Activated CD4-positive, alpha-beta T cell treated with anti-CD3 and anti-CD28 coated beads for 24 hours (primary cell): ENCODE measurements at regions not wholly inside any gene's neighbourhood (a gene's known extent, or its start where the extent isn't known, plus 50 kb on each side); places are given as distances from the start of the nearest gene placed in this dataset.

Source experiments
- DNase-seq, 2 donors: peaks; one replicate each; pipeline ENCODE4 v3.0.0-alpha.2; 2020; ENCODE audit warnings: low read depth in 2 of 2

DNA sequence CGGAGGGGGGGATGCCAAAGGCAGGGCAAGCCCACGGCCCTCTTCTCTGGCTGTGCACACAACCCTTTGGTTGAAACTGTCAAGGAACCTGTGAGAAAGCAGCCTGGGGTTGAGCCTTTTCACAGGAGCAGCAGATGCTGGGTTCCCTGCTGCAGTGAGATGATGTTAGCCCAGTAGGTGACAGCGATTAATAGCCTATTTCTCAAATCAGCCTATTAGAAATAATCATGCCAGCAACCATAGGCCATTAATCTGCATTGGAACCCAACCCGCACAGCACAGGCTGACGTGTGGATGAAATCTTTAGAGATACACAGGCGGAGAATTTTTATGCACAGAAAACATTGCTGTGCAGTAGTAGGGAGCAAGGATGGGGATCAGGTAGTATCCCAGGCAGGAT, 637.5 kb downstream of the AJAP1 start:
- no peak for DNase-seq

GRCh38 chr1:5287178-5288150, 633.1 kb downstream of the AJAP1 start:
- no peak for DNase-seq

GRCh38 chr1:5286244-5286643, 631.8 kb downstream of the AJAP1 start:
- DNase-seq, result peak in 1 of 2 donors; percentile 20

DNA sequence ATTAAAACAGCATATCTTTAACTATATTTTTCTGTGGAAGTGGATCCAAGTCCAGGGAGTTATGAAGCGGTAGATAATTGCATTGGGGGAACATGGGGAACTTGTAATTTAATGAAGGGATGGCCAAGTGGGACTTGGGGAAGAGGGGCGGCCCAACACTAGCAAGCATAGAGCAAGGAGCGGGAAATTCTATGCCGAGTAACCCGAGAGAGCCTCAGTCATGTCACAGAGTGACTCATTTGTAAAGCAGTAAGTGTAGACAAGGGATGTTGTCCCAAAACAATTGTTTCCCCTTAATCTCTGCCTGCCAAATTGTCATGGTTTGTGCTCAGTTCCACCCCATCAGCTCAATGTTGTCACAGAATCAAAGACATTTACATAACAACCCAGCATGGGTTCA, 620.1 kb downstream of the AJAP1 start:
- DNase-seq, result no peak

GRCh38 chr1:5273280-5274003, 619.0 kb downstream of the AJAP1 start:
- DNase-seq, result no peak

- DNase-seq, result no peak
Observed at GRCh38 chr1:5272325-5272724, 617.9 kb downstream of the AJAP1 start.

DNA sequence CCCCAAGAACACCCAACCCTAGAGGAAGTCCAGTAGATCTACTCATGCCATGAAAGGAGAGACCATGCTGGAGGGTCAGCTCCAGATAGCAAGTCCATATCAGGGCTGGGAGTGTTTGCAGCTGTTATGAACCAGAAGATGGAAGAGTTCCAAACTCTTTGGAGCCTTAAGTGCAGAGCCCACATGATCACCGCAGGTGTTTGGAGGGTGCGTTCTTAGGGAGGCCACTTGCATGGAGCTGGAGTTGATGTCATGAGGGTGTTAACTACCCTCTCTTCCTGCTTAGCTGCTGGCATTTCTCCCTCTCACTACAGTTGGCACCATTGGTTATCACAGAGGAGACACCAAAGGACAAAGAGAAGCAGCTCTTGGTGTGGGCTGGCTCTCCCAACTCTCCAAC, 616.9 kb downstream of the AJAP1 start:
- no peak for DNase-seq

DNA sequence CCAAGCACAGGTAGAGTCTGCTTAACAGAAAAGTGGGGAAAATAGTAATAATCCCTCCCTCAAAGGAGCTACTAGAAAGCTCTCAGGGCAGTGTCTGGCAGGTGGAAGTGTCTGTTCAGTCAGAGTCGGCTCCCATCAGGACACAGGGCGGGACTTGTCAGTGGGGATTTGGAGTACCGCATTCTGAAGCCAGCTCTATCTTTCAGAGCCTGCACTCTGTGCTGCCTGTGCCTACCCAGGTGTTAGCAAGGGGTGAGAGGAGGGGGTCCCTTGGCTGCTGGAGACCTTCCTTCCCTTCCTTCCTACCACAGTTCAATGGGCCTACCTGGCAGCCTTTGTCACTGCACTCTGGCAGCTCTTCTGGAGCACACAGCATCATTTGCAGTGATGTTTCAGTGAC, 615.5 kb downstream of the AJAP1 start:
- no peak for DNase-seq

DNA sequence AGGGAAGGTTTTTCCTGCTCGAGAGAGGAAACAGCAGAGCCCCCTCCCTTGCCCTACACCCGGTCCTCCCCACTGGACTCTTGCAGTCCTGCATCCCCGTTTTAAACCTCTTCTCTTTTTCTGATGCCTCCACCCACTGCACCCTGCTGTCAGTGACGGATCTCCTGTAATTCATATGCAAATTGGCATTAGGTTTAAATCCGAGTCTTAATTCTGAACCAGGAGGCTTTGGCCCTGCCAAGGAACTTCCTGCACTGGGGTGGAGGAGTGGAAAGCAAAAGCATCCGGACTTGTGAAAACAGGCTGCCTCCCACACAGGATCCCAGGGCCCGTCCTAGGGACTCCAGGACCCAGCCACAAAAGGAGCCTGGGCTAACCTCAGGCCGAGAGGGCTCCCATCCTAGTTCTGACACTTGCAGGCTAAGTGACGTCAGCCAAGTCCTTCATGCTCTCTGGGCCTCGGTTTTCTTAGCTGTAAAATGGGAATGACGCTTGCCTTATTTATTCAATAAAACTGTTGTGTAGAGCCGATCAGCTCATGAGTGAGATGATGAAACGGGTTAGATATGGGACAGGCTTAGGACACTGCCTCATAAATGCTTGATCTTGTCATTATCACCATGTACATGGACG, 613.3 kb downstream of the AJAP1 start:
- DNase-seq, result no peak

DNA sequence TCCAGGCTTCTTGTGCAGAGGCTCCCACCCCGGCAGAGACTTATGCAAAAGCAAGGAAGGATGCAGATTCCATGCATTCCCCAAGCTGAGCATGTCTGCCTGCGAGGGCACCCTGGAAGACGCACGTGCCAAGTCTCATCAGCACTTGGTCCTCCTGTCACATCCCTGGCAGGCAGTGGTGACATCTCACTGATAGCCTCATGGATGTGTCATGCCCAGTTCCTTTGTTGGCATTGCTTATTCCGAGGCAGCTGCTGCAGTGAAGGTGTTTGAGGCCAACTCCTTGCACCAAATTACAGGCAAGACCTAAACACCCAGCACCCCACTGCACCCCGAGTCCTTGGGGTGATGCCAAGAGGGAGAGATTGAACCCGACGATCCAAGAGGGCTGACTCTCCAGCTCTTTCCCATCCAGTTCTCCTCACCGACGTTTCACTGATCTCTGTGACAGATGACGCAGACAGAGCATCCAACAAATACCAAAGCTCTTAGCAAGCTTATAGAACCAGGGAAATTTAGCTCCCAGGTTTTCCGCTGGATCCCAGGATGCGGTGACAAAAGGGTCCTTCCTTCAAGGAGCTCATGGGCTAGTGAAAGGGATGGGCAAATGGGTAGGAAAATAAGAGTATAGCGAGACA, 611.1 kb downstream of the AJAP1 start:
- no peak for DNase-seq

DNA sequence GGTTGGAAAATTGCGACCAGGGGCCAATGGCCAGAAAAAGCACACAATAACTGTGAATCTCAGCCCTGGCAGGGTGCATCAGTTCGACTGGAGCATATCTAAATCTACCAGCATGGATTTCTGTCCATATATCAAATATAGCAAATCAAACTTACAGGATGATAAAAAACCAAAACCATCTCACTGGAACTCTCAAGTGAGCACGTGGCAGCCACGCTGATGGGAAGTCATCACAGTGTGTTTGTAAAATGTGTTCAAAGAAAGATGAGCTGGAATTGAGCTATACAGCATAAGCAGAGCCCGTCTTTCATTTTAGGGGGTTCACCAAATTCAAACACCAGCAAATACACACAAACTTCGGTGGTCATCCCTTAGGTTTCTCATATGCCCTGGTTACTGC, 610.1 kb downstream of the AJAP1 start:
- no peak for DNase-seq

- DNase-seq, result no peak
Observed at GRCh38 chr1:5256793-5257192, 602.4 kb downstream of the AJAP1 start.

DNA sequence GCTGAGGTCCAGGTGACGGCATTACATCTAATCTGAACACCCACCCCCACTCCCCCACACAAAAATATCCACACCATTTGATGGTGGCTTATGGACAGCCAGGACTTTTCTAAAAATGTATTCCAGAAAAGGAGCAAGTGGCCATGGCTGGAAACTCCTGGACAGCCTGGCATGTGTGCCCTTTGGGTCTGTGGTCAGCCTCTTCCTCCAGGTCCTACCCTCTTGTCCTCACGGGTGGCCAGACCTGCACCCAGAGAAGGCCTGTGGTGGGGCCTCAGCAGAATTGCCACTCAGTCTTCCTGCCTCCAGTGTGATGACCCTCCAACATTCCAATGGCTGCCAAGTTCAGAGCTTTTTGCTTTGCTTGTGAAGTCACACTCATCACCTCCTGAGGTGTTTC, 600.6 kb downstream of the AJAP1 start:
- no peak for DNase-seq

DNA sequence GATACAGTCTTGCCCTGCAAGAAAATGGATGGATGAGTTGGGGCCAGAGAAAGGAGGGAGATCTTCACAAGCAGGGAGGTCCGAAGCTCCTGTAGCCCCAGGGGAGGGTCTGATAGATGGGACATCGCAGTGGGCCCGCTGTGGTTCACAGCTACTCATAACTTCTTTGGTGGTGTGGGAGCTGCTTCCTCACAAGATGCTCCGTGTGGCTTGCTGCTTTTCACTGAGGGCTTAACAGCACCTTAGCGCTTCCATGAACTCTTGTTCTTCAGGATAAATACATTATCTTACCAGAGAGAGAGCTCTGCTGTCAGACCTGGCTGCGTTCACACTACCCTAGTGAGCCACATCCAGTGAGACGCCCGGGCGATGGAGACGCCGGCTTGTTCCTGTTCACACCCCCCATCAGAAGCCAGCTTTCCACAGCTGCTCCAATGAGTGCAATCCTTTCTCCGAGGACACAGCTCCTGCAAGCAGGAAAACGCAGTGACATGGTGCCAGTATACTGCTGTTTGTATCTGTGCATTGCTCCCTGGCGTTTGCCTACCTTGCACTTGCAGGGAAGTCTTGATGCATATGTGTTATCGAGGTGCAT, 599.8 kb downstream of the AJAP1 start:
- DNase-seq, result no peak

GRCh38 chr1:5253036-5253435, 598.6 kb downstream of the AJAP1 start:
- DNase-seq, result no peak

GRCh38 chr1:5250336-5250735, 595.9 kb downstream of the AJAP1 start:
- no peak for DNase-seq

DNA sequence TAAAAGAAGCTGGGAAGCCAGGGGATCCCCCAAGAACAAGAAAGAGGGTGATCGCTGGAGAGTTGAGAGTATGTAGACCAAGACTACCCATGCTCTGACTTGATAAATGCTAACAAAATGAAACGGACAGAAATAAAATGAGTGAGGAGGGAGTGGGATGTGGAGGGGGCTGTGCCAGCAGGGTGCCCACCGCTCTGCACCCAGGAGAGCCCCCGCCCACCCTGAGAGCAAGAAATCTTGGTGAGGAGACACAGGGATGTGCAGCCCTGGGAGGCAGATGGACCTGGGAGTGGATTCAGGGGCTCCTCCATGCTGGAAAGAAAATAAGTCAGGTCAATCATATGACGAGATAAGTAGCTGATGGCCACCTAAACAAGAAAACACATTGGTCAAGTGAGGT, 590.9 kb downstream of the AJAP1 start:
- DNase-seq, result no peak

DNA sequence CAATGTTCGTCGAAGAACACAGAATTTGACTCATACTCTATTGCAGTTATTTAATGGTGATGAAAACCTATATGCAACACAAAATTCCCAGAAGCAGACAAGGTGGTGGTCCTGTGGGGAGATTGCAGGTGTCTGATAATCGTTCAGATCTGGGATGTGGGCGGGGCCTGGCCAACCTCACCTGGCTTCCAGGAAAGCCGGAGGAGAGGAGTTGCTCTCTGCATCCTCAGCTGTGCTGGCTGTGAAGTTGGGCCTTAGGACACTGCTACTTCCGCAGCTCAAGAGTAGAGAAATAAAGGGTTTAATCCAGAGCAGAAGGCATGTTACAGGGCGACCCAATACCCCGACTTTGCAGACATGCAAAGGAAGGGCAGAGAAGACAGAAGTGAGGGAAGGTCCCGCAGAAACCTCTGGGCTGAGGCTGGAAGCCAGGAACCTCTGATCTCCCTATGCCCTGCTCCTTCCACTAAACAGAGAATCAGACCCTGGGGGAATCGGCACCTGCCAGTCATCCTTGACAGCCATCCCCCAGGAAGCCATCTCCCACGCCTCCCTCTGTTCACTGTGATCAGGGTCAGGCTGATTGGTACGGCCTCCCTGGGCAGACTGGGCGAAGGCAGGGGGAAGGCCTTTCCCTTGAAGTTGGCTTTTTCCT, 590.3 kb downstream of the AJAP1 start:
- DNase-seq, result no peak

GRCh38 chr1:5242850-5243249, 588.4 kb downstream of the AJAP1 start:
- DNase-seq, result no peak

DNA sequence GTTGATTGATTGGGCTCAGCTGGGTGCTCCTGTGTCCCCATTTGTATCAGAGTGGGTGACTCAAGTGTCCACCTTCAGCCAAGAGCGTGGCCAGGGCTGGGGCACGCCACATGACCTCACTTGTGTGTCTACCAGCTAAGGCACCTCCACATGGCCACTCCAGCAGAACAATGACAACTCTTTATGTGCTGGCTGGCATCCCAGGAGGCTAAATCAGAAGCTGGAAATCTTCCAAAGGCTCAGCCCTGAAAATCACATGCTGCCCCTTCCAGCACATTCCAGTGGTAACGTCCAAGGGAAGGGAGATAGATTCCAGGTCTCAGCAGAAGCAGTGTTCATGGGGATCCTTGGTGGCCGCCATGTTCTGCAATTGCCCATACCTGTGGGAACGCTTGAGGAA, 585.5 kb downstream of the AJAP1 start:
- no peak for DNase-seq
